ENCODE measurements at regions not wholly inside any gene's neighbourhood (a gene's known extent, or its start where the extent isn't known, plus 50 kb on each side); places are given as distances from the start of the nearest gene placed in this dataset.

- no peak for DNase-seq (ENCODE audit: low read depth in 2 of 2)
Measured at GRCh38 chr15:97013491-97013890, 683.0 kb downstream of the NR2F2 start.

GRCh38 chr15:97014001-97014400 lies 683.5 kb downstream of the NR2F2 start:
- no peak for DNase-seq (ENCODE audit: low read depth in 2 of 2)

GRCh38 chr15:97023488-97023844 lies 693.0 kb downstream of the NR2F2 start:
- no peak for DNase-seq (ENCODE audit: low read depth in 2 of 2)

GRCh38 chr15:97026781-97027180 lies 696.3 kb downstream of the NR2F2 start:
- no peak for DNase-seq (ENCODE audit: low read depth in 2 of 2)

GRCh38 chr15:97027772-97028171 lies 697.3 kb downstream of the NR2F2 start:
- DNase-seq (ENCODE audit: low read depth in 2 of 2), result no peak

- no peak for DNase-seq (ENCODE audit: low read depth in 2 of 2)
Measured at GRCh38 chr15:97030251-97030650, 699.8 kb downstream of the NR2F2 start.

GRCh38 chr15:97036301-97036700 lies 705.8 kb downstream of the NR2F2 start:
- no peak for DNase-seq (ENCODE audit: low read depth in 2 of 2)

GRCh38 chr15:97037080-97037479 lies 706.6 kb downstream of the NR2F2 start:
- no peak for DNase-seq (ENCODE audit: low read depth in 2 of 2)

GRCh38 chr15:97045666-97046421 lies 715.3 kb downstream of the NR2F2 start:
- DNase-seq (ENCODE audit: low read depth in 2 of 2), result no peak

GRCh38 chr15:97052513-97052912 lies 722.0 kb downstream of the NR2F2 start:
- DNase-seq (ENCODE audit: low read depth in 2 of 2), result no peak

GRCh38 chr15:97053635-97054034 lies 723.1 kb downstream of the NR2F2 start:
- DNase-seq (ENCODE audit: low read depth in 2 of 2), result no peak

GRCh38 chr15:97057503-97057902 lies 727.0 kb downstream of the NR2F2 start:
- no peak for DNase-seq (ENCODE audit: low read depth in 2 of 2)

- DNase-seq (ENCODE audit: low read depth in 2 of 2), result no peak
Measured at GRCh38 chr15:97059281-97059680, 728.8 kb downstream of the NR2F2 start.

- DNase-seq (ENCODE audit: low read depth in 2 of 2), result no peak
Measured at GRCh38 chr15:97061392-97061791, 730.9 kb downstream of the NR2F2 start.

GRCh38 chr15:97071668-97072067 lies 741.2 kb downstream of the NR2F2 start:
- no peak for DNase-seq (ENCODE audit: low read depth in 2 of 2)

- DNase-seq (ENCODE audit: low read depth in 2 of 2), result no peak
Measured at GRCh38 chr15:97072545-97072944, 742.0 kb downstream of the NR2F2 start.

GRCh38 chr15:97076011-97076410 lies 745.5 kb downstream of the NR2F2 start:
- DNase-seq (ENCODE audit: low read depth in 2 of 2), result no peak

- DNase-seq (ENCODE audit: low read depth in 2 of 2), result no peak
Measured at GRCh38 chr15:97077975-97078374, 747.5 kb downstream of the NR2F2 start.

- DNase-seq (ENCODE audit: low read depth in 2 of 2), result no peak
Measured at GRCh38 chr15:97078591-97078990, 748.1 kb downstream of the NR2F2 start.

- no peak for DNase-seq (ENCODE audit: low read depth in 2 of 2)
Measured at GRCh38 chr15:97081666-97082226, 751.2 kb downstream of the NR2F2 start.

GRCh38 chr15:97082830-97083229 lies 752.3 kb downstream of the NR2F2 start:
- DNase-seq (ENCODE audit: low read depth in 2 of 2), result no peak

GRCh38 chr15:97084650-97085049 lies 754.1 kb downstream of the NR2F2 start:
- DNase-seq (ENCODE audit: low read depth in 2 of 2), result no peak

GRCh38 chr15:97085731-97086130 lies 755.2 kb downstream of the NR2F2 start:
- DNase-seq (ENCODE audit: low read depth in 2 of 2), result no peak
